GM18873 (cell line): ENCODE measurements at regions not wholly inside any gene's neighbourhood (a gene's known extent, or its start where the extent isn't known, plus 50 kb on each side); places are given as distances from the start of the nearest gene placed in this dataset.

ENCODE experiments used
- ATAC-seq: cut with Tn5 transposase; IDR thresholded peaks from one replicate; pipeline ENCODE4 v1.9.1; 2021; ENCODE audit warnings: mild to moderate bottlenecking, moderate library complexity, moderate number of reproducible peaks; ENCODE audit not compliant: unreplicated experiment, low FRiP score

DNA sequence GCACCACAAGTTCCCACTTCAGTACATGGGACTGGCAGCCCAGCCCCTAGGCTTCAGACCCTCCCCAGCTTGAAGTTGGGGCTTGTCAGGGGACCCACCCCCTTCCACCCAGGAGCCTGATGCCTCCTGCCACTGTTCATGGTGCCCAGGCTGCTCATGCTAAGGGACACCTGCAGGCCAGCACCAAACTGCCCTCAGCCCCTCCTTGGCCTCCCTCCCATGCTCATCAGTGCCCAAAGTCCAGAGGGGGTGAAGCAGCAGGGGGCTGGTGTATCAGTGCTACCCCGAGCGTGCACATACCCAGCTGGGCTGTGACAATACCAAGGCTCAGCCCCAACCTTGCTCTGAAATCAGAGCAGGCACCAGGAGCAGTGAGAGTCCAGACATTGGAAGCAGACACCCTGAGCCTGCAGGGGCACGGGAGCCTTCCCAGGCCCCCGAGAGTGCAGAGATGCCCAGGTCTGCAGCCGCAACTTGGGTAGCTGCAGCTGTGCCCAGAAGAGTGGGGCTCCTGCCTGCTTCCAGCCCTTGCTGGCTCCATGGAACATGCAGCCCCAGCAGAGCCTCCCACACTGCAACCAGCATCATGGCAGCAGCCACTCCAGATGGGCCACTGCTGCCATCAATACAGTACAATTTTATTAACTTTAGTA lies 79.0 kb downstream of the MTERF1 start:
- ATAC-seq, result no peak

DNA sequence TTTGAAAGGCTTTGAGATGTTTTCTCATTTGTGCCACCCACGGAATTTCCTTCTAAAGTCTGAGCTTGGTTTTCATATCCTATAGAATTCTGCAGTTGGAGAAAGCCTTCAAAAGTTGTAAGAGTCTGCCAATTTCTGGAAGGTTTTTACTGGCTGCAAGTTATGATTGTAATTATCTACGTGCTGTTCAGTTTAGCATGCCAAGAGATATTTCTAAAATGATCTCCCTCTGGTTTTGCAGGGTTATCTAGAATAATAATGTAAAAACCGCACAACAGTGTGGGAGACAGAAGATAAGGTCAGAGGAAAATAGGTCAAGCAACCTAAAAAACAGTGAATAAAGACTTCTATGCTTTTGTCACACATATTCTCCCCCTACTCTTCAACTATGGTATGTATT lies 69.3 kb downstream of the MTERF1 start:
- ATAC-seq, result no peak

DNA sequence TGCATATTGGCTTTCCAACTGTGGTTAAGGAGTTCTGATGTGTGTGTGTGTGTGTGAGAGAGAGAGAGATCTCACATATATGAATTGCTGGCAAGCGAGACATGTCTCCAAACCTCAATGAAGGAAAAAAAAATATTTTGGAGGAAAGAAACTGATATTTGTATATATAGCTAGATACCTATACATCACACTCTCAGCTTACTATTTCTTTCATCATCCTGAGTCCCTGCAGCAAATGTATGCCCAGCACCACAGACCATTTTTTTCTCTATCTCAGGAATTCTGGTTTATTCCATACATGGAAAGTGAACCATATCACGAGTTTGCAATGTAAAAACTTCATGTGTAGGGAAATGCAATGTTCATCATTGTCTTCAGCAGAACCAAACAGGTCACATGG lies 68.9 kb downstream of the MTERF1 start:
- ATAC-seq, result no peak

DNA sequence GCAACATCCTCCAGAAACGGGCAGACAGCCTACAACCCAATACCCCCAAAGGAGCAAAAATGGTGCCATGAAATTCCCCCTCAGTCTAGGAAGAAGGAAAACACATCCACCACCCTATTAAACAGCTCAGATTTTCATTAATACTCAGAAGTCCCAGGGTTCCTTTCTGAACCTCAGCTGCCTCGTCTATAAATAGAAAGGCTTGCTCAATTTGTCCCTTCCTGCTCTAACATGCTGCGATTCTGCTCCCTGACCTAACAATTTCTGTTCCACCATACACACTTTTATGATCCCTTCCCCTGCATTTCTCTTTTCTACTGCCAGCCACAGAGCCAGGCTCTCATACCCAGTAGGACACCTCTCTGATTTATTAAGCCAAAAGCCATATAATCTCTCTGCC lies 68.1 kb downstream of the MTERF1 start:
- ATAC-seq, result no peak

DNA sequence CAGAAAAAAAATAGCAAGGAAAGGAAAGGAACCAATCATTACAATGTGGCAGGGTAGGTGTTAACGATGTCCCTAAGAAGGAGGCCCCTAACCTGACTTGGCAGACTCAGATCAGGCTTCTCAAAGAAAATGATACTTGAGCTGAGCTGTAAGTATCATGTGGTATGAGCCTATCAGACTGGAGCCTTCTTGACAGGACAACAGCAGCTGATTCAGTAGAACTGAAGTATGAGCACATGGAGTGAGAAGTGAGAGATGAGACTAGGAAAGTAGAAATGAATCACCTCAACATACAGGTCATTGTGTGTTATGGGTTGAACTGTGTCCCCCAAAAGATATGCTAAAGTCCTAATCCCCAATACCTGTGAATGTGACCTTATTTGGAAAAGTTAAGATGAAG lies 66.3 kb downstream of the MTERF1 start:
- no peak for ATAC-seq
